Muscle of back (tissue), 3 donors: ENCODE measurements at regions not wholly inside any gene's neighbourhood (a gene's known extent, or its start where the extent isn't known, plus 50 kb on each side); places are given as distances from the start of the nearest gene placed in this dataset.
"Not testable (repeated sequence)": the region's sequence is repeated elsewhere in the genome, so short reads cannot be mapped to it uniquely, and the experiment has no call there.

Experiments
- DNase-seq, 3 donors: peaks; one replicate each; pipeline versions ENCODE4 v3.0.0 to v3.0.0-alpha.2; 2013

- DNase-seq: peak; percentile 23 to 51 (median 33)
Measured at GRCh38 chr6:155530219-155530834, 74.7 kb upstream of the NOX3 start.

GRCh38 chr6:155529814-155530213 is 74.2 kb upstream of the NOX3 start:
- not testable (repeated sequence) for DNase-seq

- peak; percentile 31 to 79 (median 59) for DNase-seq
Measured at GRCh38 chr6:155528982-155529453, 73.4 kb upstream of the NOX3 start.

GRCh38 chr6:155528335-155528734 is 72.7 kb upstream of the NOX3 start:
- DNase-seq: no peak

GRCh38 chr6:155527443-155527842 is 71.8 kb upstream of the NOX3 start:
- no peak for DNase-seq

GRCh38 chr6:155523821-155524651 is 68.4 kb upstream of the NOX3 start:
- peak in 1 of 3 donors; percentile 46 for DNase-seq

- peak in 1 of 3 donors; percentile 3 for DNase-seq
Measured at GRCh38 chr6:155521719-155522118, 66.1 kb upstream of the NOX3 start.

GRCh38 chr6:155520078-155520477 is 64.4 kb upstream of the NOX3 start:
- DNase-seq: no peak

GRCh38 chr6:155519176-155519738 is 63.6 kb upstream of the NOX3 start:
- no peak for DNase-seq

- no peak for DNase-seq
Measured at GRCh38 chr6:155517294-155517693, 61.7 kb upstream of the NOX3 start.

- DNase-seq: no peak
Measured at GRCh38 chr6:155510879-155511278, 55.2 kb upstream of the NOX3 start.

- DNase-seq: no peak
Measured at GRCh38 chr6:155509743-155510475, 54.3 kb upstream of the NOX3 start.

- no peak for DNase-seq
Measured at GRCh38 chr6:155505608-155505989, 50.0 kb upstream of the NOX3 start.
